Suppressor macrophage treated with lipopolysaccharide for 1 hour (primary cell): ENCODE measurements at regions not wholly inside any gene's neighbourhood (a gene's known extent, or its start where the extent isn't known, plus 50 kb on each side); places are given as distances from the start of the nearest gene placed in this dataset.

Experiments
- DNase-seq, 3 donors: peaks; one replicate each; pipeline ENCODE4 v3.0.0-alpha.2; 2020 to 2022

GRCh38 chr18:71194438-71194837, 905.6 kb downstream of the SOCS6 start:
- DNase-seq = no peak

DNA sequence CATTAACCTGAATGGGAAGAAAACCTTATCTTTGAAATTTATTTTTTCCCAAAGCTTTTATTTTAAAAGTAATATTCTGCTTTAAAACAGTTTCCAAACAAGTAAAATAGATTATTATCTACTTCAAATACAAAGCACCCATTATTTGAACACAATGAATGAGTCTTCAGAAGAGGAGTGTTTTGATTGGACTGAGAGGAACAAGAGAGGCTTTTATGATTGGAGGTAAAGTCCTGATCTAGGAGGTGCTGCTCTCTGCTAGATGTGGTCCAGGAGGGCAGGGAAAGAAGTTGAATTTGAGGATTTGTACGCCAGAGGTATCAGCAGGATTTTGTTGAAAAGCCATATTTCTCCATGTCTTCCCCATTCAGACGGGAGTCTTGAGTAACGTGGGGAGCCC, 900.7 kb downstream of the SOCS6 start:
- DNase-seq = no peak

- DNase-seq = no peak
These were observed 879.8 kb downstream of the SOCS6 start for GRCh38 chr18:71168557-71169145.

DNA sequence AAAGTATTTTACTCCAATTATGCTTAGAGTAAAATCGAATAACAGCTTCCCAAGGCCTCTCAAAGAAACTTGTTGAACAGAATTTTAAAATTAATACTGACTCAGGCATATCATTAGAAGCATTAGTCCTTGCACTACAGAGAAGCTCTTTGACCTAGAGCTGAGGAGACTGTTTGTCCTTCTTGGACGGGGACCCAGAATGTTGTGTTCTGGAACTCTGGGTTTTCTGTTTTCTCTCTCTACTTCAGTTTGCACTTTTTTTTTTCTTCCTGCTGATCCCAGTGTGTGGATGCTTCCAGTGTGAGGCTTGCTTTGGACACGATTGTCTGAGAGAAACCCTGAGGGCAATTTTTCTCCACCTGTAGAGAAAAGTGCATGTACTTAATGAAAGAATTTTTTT, 847.6 kb downstream of the SOCS6 start:
- no peak for DNase-seq

DNA sequence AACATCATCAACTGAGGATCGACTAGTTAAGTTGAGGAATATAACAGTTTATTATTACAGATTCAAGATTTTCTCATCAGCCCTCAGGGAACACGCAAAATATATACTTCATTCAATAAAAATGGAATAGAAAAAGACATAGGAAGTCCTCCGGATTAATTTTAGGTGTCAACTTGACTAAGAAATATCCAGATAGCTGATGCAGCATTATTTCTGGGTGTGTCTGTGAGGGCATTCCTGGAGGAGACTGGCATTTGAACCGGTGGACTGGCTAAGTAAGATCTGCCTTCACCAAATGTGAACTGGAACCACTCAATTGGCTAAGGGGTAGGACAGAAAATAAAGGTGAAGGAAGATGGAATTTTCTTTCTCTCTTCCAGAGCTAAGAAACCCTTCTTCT, 845.3 kb downstream of the SOCS6 start:
- no peak for DNase-seq

- no peak for DNase-seq
These were observed 843.1 kb downstream of the SOCS6 start for GRCh38 chr18:71131918-71132317.

GRCh38 chr18:71130351-71130750, 841.5 kb downstream of the SOCS6 start:
- no peak for DNase-seq

- no peak for DNase-seq
These were observed 836.7 kb downstream of the SOCS6 start for GRCh38 chr18:71125581-71125980.

- no peak for DNase-seq
These were observed 827.7 kb downstream of the SOCS6 start for GRCh38 chr18:71116535-71116934.

DNA sequence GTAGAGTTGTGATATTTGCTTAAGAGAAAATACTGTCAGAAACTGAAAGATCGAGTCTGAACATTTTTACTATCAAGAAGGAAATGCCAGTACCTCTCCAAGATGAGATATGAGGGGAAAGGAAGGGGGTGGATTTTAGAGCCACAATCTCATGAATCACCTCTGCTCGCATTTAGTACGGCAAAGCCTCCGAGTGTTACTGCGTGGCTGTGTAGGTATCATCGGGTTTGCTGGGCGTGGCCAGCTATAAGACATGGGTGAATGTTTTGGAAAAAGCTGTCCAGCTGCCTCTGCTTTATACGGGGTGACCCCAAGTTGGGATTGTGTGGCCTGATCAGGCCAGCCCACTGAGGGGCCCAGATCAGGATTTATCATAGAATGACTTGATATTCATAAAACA, 826.4 kb downstream of the SOCS6 start:
- no peak for DNase-seq

DNA sequence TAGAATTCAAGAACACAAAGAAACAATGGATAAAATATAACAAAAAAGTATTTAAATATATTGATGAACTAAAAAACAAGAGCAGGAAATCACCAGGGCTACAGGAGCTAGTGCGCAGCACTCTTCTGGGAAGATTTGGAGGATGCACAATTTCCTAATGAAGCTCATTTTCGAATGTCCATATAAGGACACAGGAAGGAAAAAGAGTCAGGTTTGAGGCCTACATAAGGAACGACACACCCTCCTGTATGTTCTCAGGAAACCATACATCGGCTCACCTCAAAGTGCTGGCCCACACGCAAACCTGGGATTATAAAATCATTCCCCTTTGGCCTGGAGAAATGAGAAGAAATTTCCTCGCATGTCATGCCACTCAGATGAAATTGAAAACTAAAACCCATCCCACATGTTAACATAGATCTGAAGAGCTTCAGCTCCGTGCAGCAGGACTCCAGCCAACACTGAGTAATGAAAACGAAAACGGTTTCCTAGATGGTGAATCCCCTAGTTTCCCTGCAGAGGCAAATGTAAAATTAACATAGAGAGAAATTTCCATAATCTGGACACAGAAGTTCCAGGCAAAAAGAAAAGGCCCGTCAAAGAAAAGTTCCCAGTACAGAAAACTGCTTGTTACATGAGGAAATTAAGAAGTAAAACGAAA, 825.8 kb downstream of the SOCS6 start:
- no peak for DNase-seq

- DNase-seq = no peak
These were observed 818.4 kb downstream of the SOCS6 start for GRCh38 chr18:71107244-71107643.

- no peak for DNase-seq
These were observed 817.9 kb downstream of the SOCS6 start for GRCh38 chr18:71106701-71107100.

DNA sequence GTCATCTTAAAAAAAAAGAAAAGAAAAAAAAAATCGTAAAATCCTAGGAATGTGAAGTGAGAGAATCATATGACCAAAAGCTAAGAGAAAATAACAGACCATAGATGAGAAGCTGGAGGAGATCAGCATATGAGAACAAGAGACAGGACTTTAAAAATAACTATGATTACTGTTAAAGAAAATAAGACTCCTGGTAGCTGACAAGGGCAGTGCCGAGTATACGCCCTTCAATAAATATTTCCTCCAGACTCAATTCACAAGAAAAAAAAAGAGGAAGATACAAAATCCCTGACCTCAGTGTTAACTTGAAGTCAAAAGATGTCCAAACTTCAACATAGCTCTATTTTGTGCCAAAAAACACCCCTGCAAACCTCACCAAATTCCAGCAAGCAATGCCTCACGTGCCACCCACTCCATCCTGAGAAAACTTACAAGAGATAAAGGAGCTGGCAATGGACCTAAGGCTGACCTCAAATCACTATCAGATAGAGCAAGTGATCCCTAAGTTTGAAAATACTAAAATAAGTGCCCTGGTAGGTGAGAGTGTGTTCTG, 817.2 kb downstream of the SOCS6 start:
- no peak for DNase-seq

DNA sequence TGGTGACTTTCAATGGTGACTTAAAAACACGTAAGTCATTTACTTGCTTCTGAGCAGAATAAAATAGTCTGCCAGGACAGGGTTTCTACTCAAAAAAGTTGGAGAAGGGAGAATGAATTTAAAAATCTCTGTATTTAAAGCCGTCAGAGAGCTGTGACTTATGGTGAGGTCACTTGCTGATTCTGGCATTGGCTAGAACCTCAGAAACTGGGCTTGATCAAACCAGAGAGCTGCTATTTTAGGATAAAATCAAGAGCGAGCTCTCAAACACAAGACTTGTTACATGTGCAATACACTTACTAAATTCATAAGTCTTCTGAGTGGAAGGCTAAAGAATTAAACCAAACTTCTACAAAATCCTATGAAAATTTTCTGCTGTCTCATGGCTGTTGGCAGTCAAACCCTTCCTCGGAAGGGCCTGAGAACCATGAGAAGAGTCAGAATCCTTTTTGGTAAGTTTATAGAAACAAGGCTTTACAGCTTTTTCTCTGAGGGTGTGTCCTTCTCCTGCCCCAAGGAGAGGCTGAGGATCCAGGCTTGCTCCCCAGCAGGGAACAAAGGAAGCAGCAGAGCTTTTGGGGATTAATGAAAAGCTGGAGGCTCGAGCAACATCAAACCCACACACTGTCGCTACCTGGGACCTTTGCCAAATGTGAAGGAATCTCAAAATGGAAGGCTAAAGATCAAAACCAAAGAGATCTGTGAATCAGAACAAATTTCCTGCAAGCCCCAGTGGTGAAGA, 816.4 kb downstream of the SOCS6 start:
- no peak for DNase-seq

- no peak for DNase-seq
These were observed 790.8 kb downstream of the SOCS6 start for GRCh38 chr18:71079606-71080005.

GRCh38 chr18:71077451-71077850, 788.6 kb downstream of the SOCS6 start:
- DNase-seq = no peak

GRCh38 chr18:71075147-71075546, 786.3 kb downstream of the SOCS6 start:
- no peak for DNase-seq

GRCh38 chr18:71068338-71068737, 779.5 kb downstream of the SOCS6 start:
- no peak for DNase-seq

GRCh38 chr18:71049893-71050292, 761.0 kb downstream of the SOCS6 start:
- DNase-seq = no peak

- no peak for DNase-seq
These were observed 759.0 kb downstream of the SOCS6 start for GRCh38 chr18:71047882-71048281.

DNA sequence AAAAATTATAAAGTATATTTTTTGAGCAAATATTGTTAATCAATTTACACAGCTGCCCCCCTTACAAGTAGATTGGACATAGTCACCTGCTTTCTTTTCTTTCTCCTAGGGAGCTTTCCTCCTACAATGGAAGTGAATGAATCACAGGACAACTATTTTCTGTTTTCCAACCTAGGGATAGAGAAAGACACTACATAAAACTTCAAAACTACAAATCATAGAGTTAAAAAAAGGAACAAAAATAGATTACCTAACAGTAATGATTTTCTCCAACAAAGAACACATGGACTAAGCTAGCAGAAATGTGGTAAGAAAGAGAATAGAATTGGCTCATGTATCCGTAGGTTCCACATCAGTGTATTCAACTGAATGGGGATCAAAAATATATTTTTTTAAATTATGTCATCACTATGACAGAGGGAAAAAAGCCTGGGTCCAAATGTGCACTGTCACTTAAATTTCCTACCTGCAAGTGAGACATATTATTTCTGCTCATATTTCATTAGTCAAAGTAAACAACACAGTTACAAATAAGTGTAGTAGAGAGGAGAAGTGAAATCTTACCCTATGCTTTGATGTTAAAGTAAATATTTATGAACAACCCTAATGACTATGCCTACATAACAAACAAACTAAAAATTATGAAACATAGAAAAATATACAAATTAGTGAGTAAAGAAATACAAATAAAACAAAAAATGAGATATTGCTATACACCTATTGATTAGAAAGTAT, 756.7 kb downstream of the SOCS6 start:
- DNase-seq = no peak

GRCh38 chr18:71040161-71040560, 751.3 kb downstream of the SOCS6 start:
- DNase-seq = no peak
